KBM-7 (cell line): ENCODE measurements at regions not wholly inside any gene's neighbourhood (a gene's known extent, or its start where the extent isn't known, plus 50 kb on each side); places are given as distances from the start of the nearest gene placed in this dataset.

Source experiments
- DNase-seq: peaks from one replicate; pipeline ENCODE4 v3.0.0-alpha.2; 2015
- in situ Hi-C: fragments of 300-500 bp; cut with MboI; formaldehyde crosslinking; loops from 2 replicates; pipeline ENCODE4 v1.14.3; 2020; ENCODE audit warnings: low sequenced_read_pairs, low pct_unique_long_range_greater_than_20kb, mixed read lengths

DNA sequence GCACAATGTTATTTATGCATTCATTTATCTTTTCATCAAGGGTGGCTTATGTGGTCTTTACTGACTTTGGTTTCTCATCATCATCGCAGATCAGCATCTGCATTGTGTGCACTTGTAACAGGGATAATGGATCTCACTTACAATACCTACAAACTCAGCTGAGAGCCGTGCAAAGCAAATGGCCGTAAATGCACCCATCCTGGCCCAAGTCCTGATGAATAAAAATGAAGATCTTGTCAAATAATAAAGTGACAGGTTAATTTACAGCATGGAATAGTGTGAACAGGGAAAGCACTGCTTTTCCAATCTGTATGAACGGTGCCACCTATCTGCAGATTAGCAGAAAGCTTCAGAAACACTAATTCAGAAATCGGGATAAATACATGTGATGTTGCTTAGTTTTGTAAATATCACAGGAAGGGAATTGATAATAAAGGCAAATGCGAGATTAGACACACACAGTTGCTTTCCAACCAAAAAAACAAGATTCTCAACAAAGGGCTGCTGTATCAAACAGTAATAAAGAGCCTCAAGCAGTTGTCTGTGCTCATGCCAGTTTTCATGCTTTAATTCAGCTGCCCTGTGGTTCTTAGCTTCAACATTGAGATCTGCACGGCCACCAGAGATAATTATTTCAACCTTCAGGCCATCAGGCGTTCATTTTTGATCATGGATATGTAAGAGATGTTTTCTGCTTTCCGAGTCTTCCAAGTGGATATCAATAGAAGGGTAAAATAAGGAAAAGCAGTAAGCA is 153.4 kb upstream of the POU5F2 start:
- no peak for DNase-seq
- in situ Hi-C loops = no loop called here

DNA sequence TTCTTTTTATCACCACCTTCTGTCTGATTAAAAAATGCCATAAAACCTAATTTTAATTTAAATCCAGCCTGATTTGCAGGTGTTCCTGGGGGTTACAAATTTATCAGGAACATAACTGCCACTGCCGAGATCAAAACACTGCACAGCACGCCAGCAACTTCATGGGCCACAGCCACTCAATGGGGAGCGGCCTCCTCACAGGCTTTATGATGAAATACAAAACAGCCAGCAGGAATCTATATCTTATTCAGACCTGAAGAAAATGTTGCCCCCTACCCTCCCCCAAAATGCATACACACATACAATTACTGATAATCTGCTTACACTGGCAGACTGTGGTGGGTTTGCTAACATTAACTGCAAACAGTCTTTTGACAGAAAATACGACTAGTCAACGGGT is 151.7 kb upstream of the POU5F2 start:
- in situ Hi-C loops = no loop called here
- DNase-seq = no peak

DNA sequence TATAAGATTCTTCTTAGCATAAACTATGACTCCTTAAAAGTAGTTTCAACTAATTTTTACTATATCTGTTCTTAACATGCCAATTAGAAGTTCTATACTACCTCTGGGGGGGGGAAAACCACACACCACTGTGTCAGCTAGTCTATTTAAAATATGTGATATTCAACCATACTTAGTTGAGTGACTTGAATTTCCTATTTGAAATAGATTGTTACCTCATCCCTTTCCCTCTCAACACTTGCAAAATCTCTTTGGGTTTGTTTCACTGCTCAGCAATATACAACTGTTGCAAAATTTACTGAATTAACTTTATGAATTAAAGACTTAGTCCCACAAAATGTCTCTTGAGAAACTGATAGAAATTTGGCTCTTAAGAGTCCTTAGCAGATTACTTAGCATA is 151.1 kb upstream of the POU5F2 start:
- in situ Hi-C loops = no loop called here
- DNase-seq = no peak

- DNase-seq = no peak
- in situ Hi-C loops = no loop called here
Observed at GRCh38 chr5:93891491-93892480, 150.4 kb upstream of the POU5F2 start.

DNA sequence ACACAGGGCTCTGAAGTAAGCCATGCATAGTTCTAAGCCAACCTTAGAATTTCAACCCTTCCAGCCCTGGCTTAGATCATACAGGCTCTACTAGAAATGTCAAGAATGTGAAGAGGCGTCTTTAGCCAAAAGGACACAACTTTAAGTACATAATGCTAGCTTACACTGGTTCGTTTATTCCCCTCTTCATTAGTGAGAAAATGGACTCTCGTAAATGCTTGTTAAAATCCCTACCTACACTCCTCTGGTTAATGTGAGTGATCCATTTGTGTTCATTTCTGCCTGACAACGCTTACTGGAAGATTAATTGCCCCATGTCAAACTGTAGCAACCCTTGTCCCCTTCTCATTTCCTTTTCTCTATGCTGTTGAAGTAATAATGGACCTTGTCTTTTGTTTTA is 149.3 kb upstream of the POU5F2 start:
- in situ Hi-C loops = no loop called here
- DNase-seq = no peak

DNA sequence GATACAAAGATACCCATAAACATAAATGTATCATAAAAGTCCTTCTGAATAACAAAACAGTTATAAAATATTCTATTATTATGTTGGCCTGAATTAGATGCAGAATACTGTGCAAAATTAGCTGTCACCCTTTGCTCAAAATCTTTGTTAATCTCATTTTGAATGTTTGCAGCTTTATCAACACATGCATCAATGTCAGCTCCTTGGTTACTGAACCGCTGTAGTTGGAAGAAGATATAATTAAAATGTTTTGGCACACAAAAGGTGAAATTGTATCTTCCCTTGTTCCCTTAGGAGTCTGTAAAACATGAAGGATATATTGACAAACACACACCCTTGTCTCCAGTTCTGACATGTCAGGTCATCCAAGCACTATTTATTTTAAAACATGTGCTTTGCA is 146.3 kb upstream of the POU5F2 start:
- no peak for DNase-seq

GRCh38 chr5:93886917-93887361 is 145.5 kb upstream of the POU5F2 start:
- in situ Hi-C loops = no loop called here
- no peak for DNase-seq

More for the DNA sequence above, 146.3 kb upstream of the POU5F2 start:
- in situ Hi-C loops = no loop called here

DNA sequence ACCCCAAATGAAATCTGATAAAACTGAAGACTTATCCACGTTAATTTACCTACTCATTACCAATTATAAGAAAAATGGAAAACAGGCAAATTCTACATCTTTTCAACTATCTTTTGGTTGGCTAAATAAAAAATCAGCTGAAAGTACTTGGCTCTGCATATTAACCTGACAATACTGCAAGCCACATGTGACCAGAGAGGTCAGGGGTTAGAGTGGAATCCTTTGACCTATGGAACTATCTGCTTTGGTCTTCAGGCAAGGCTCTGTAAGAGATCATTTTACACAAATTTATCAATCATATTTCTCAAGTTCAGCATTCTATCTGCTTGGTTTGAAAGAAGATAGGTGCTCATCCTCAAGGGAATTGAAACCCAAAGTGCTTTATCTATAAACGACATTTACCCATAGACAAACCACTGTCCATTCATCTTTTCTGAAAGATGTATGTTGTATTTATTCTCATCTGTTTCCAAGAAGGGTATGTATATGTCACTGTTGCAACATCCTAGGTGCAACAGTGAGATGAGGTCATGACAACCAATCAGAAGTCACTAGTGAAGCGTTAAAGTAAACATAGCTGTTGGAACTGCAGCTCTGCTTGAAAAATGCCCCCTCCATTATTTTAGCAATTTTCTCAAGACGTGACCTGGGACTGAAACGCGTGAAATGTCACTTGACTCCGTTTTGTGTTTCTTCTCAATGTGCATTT is 144.9 kb upstream of the POU5F2 start:
- no peak for DNase-seq
- in situ Hi-C loops = no loop called here

DNA sequence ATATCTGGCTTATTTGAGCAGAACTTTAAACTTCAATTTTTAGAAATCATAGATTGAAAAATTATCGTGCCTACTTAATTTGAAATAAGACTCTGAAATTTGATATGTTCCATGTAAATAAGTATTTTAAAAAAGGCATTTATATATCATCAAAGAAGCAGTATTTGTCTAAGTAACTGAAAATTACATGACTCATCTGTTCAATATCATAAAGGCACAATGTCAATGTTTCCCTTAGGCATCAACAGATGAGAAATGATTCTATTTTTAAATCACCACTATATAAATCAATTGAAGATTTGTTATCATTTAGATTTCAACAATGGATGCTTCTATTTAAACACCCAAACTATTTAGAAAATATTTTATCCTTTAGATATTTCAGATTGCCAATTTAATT is 142.9 kb upstream of the POU5F2 start:
- in situ Hi-C loops = no loop called here
- DNase-seq = no peak

DNA sequence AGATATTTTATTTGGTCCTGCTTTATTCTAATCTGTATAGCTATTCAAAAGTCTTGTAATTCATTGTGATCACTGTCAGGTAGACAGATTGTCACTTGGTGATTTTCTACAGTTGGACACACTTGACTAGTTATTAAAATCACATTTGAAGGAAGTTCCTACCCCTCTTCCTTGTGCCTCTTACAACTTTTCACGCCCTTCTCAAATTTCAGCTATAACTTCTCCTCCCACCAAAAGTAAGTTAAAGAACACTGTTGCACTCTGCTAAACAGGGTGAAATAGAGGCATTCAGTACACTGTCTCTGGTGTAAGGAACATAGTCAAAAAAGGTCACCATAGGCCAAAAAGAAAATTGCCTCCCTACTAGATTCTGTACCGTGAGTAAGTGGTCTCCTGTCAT is 142.1 kb upstream of the POU5F2 start:
- in situ Hi-C loops = no loop called here
- DNase-seq = peak; percentile 34

DNA sequence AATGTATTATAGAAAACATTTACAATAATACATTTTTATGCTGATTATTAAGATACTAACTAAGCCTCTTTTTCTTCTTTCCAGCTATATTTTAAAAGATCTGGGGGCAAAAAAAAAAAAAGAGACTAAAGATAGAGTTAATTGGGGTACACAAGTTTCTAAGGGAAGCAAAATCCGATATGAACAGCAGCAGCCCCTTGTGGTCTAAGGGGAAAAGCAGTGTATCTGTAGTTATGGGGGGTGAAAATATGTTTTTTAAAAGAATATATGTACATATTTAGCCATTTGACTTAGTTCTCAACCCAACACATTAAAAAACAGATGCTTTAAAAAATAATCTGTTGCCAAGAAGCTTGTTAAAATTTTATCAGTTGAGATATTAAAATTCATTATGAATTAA is 134.3 kb upstream of the POU5F2 start:
- in situ Hi-C loops = no loop called here
- DNase-seq = no peak

DNA sequence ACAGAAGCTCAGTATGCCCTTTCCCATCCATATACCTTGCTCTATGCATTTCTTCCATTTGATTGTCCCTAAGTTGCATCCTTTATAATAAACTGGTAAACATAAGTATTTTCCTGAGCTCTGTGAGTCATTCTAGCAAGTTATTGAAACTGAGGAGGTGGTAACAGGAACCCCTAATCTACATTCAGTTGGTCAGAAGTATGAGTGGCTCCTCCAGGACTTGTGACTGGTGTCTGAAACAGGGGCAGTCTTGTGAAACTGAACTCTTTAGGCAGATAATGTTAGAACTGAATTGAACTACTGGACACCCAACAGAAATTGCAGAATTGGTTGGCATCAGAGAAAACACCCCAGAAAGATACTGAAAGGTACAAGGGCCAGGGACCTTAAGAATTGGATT is 133.1 kb upstream of the POU5F2 start:
- no peak for DNase-seq
- in situ Hi-C loops = no loop called here

GRCh38 chr5:93874080-93874479 is 132.7 kb upstream of the POU5F2 start:
- in situ Hi-C loops = no loop called here
- no peak for DNase-seq

GRCh38 chr5:93873211-93873736 is 131.9 kb upstream of the POU5F2 start:
- in situ Hi-C loops = no loop called here
- DNase-seq = no peak

DNA sequence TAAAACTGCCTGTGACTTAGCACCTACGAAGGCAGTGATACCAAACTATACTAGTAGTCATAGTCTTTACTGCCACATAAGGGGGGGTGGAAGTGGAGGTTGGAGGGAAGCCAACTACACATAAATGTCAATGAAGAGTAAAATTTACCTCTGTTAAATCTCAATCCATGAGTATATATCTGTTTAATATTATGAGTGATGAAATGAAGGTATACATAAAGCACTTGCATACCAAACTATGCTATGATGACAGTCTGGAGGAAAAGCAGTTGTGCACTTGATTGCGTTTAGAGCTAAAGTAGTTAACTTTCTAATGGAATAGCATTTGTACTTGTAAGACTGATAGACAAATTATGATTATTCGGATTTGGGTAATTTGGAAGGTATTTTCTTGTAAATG is 129.2 kb upstream of the POU5F2 start:
- no peak for DNase-seq
- in situ Hi-C loops = no loop called here

DNA sequence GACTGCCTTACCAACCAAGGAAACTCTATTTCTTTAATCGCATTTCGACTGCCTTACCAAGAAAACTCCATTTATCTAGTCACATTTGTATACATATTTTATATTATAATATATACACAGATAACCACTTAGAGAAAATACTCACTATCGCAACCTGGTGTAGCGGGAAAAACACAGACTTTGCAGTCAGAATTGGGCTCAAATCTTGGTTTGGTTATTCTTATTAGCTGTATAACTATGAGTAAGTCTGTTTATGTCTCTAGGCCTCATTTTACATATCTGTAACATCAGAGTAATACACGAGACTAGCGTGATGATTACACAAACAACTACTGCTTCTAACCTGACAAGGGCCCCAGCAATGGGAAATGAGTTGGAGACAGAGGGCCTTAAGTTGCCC is 127.5 kb upstream of the POU5F2 start:
- no peak for DNase-seq
- in situ Hi-C loops = no loop called here

GRCh38 chr5:93850311-93850710 is 108.9 kb upstream of the POU5F2 start:
- in situ Hi-C loops = no loop called here

DNA sequence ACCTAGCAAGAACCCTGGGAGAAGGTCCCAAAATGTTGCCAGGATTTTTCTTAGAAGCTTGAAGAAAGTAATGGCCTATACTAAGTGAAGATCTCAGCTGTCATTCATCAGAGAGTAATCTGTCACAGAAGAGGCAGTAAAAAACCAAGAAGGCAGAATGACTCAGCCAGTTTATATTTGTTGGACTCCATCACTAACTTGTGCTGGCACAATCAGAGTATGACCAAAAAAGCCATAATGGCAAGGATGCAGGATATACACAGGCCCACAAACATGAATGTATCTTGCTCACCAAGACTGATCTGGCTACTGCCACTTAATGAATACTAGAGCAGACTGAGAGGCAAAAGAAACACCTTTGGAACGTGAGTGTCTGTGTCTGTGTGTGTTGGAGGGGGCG is 104.0 kb upstream of the POU5F2 start:
- in situ Hi-C loops = no loop called here
- no peak for DNase-seq

More at GRCh38 chr5:93850311-93850710, 108.9 kb upstream of the POU5F2 start:
- no peak for DNase-seq

GRCh38 chr5:93831449-93831848 is 90.0 kb upstream of the POU5F2 start:
- DNase-seq = no peak
- in situ Hi-C loops = no loop called here
